Endothelial cell (in vitro differentiated cells): ENCODE measurements at regions not wholly inside any gene's neighbourhood (a gene's known extent, or its start where the extent isn't known, plus 50 kb on each side); places are given as distances from the start of the nearest gene placed in this dataset.

Experiments
- DNase-seq: peaks from one replicate; pipeline ENCODE4 v3.0.0; 2021; ENCODE audit warnings: low spot score
- H3K27ac Mint-ChIP-seq: one replicate; pipeline ENCODE4 v1.8.0; 2021; ENCODE audit warnings: mixed read lengths, inconsistent platforms; ENCODE audit not compliant: unreplicated experiment
- H3K27me3 Mint-ChIP-seq: one replicate; pipeline ENCODE4 v1.8.0; 2021; ENCODE audit warnings: mild to moderate bottlenecking, moderate library complexity, mixed read lengths, inconsistent platforms; ENCODE audit not compliant: unreplicated experiment
- H3K36me3 Mint-ChIP-seq: one replicate; pipeline ENCODE4 v1.8.0; 2021; ENCODE audit warnings: mild to moderate bottlenecking, low read depth, mixed read lengths, inconsistent platforms; ENCODE audit not compliant: unreplicated experiment
- H3K4me1 Mint-ChIP-seq: one replicate; pipeline ENCODE4 v1.8.0; 2021; ENCODE audit warnings: mild to moderate bottlenecking, mixed read lengths, inconsistent platforms; ENCODE audit not compliant: unreplicated experiment
- H3K4me3 Mint-ChIP-seq: one replicate; pipeline ENCODE4 v1.8.0; 2021; ENCODE audit warnings: mild to moderate bottlenecking, mixed read lengths, inconsistent platforms; ENCODE audit not compliant: unreplicated experiment
- H3K9me3 Mint-ChIP-seq: one replicate; pipeline ENCODE4 v1.8.0; 2021; ENCODE audit warnings: mixed read lengths, inconsistent platforms; ENCODE audit not compliant: unreplicated experiment
- TF ChIP-seq, protein P1 (sequence below): fragments of 200-600 bp; sonication (generic); IDR thresholded peaks from one replicate; pipeline ENCODE4 v1.5.0; 2021; ENCODE audit warnings: antibody characterized with exemption; ENCODE audit not compliant: unreplicated experiment

DNA sequence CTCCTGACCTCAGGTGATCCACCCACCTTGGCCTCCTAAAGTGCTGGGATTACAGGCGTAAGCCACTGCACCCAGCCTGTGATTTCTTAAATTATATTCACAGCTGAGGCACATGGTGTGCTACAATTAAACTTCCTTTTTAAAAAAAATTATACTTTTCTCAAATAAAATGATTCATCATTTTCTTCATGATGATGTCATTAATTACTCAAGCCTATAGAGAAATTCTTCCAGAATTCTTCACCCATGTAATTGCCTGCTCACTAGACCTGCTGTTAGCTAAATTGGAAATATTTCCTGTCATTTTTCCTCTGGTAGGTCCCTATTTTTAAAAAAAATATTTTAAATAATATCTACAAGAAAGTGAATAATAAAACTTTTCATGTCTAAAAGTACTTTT is 440.0 kb upstream of the ANO3 start:
- no peak overlapping the region for H3K4me3 Mint-ChIP-seq
- no peaks in the 10 kb centered on the region for H3K9me3 Mint-ChIP-seq
- no peak for DNase-seq
- no peaks in the 10 kb centered on the region for H3K27me3 Mint-ChIP-seq
- H3K27ac Mint-ChIP-seq, result no peak overlapping the region
- H3K4me1 Mint-ChIP-seq, result peaks cover 6% of the 10 kb centered on the region
- TF ChIP-seq, protein P1, sequence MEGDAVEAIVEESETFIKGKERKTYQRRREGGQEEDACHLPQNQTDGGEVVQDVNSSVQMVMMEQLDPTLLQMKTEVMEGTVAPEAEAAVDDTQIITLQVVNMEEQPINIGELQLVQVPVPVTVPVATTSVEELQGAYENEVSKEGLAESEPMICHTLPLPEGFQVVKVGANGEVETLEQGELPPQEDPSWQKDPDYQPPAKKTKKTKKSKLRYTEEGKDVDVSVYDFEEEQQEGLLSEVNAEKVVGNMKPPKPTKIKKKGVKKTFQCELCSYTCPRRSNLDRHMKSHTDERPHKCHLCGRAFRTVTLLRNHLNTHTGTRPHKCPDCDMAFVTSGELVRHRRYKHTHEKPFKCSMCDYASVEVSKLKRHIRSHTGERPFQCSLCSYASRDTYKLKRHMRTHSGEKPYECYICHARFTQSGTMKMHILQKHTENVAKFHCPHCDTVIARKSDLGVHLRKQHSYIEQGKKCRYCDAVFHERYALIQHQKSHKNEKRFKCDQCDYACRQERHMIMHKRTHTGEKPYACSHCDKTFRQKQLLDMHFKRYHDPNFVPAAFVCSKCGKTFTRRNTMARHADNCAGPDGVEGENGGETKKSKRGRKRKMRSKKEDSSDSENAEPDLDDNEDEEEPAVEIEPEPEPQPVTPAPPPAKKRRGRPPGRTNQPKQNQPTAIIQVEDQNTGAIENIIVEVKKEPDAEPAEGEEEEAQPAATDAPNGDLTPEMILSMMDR, result no peak
- H3K36me3 Mint-ChIP-seq, result no peaks in the 10 kb centered on the region

DNA sequence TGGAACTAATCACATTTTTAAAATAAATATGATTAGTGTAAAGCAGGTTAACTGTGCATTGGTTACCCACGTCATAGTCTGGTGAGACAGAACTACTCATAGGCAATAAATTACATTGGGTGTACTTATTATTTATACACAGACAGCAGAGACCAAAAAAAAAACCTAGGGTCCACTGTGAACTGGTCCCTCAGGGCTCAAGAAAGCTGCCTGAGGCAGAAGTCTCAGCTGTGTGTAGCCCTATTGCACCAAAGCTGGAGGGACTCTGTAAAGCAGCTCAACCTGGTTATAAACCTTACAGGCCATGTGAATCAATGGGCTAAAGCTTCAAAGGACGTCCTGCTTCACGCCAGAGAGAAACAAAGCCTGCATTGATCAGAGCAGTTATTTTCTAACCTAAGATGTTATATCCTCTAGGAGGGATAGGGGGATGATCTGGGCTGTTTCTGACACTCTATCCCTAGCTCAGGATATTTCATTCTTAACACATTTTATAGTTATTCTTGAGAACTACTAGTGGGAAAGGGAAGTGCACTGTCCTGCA is 432.2 kb upstream of the ANO3 start:
- H3K4me3 Mint-ChIP-seq, result no peak overlapping the region
- TF ChIP-seq, protein P1, result no peak
- no peaks in the 10 kb centered on the region for H3K36me3 Mint-ChIP-seq
- no peak for DNase-seq
- no peak overlapping the region for H3K27ac Mint-ChIP-seq
- no peaks in the 10 kb centered on the region for H3K27me3 Mint-ChIP-seq
- no peaks in the 10 kb centered on the region for H3K4me1 Mint-ChIP-seq
- no peaks in the 10 kb centered on the region for H3K9me3 Mint-ChIP-seq

DNA sequence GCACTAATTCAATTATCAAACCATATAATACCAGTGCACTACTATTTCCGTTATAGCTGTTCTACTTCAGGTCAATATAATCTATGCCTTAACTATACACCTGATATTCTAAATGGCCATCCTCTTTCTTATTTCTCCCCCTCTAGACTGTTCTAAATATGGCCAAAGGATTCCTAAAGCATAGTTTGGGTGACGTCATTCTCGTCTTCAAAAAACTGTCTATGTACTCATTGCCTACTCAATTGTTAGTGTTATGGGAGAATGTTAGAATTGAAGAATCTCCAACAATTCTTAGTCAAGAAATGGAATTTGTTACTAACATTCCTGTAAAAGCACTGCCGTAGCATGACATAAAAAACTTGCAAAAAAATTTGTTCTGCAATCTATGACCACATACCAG is 431.1 kb upstream of the ANO3 start:
- Mint-ChIP-seq H3K4me1 (no peaks in the 10 kb centered on the region), H3K9me3 (no peaks in the 10 kb centered on the region), H3K36me3 (no peaks in the 10 kb centered on the region), H3K27ac (no peak overlapping the region), H3K27me3 (no peaks in the 10 kb centered on the region), H3K4me3 (no peak overlapping the region)
- TF ChIP-seq, protein P1, result no peak
- no peak for DNase-seq

DNA sequence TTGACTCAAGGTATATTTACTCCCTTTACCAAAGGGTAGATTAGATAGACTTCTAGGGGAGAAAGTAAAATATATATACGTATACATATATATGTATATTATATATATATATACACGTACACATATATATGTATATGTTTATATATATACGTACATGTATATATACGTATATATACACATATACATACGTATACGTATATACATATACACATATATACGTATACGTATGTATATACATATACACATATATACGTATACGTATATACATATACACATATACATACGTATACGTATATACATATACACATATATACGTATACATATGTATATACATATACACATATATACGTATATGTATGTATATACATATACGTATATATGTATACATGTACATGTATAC is 430.5 kb upstream of the ANO3 start:
- Mint-ChIP-seq H3K4me3 (no peak overlapping the region), H3K9me3 (no peaks in the 10 kb centered on the region), H3K27me3 (no peaks in the 10 kb centered on the region), H3K36me3 (no peaks in the 10 kb centered on the region), H3K4me1 (no peaks in the 10 kb centered on the region), H3K27ac (no peak overlapping the region)
- TF ChIP-seq, protein P1, result no peak
- DNase-seq, result no peak

DNA sequence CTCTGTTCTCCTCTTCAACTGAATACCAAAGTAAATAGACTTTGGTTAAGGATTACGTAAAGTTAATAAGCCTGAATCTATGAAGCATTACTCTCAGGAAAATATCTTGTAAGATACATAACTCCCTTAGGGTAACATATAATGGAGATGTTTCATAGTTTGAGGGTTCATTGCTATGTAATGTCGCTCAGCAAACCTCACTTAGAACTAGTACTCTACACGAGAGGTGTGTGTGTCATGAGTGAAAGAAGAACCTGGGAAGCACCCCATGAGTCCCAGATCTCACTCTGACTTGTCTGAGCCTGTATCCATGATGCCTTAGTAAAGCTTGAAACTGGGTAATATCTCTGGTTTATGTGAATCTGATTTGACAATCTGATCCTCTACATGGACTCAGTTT is 429.5 kb upstream of the ANO3 start:
- TF ChIP-seq, protein P1, result no peak
- no peaks in the 10 kb centered on the region for H3K9me3 Mint-ChIP-seq
- H3K4me3 Mint-ChIP-seq, result no peak overlapping the region
- no peaks in the 10 kb centered on the region for H3K36me3 Mint-ChIP-seq
- no peaks in the 10 kb centered on the region for H3K27me3 Mint-ChIP-seq
- DNase-seq, result no peak
- no peaks in the 10 kb centered on the region for H3K4me1 Mint-ChIP-seq
- H3K27ac Mint-ChIP-seq, result no peak overlapping the region
